Endothelial cell of umbilical vein (primary cell): ENCODE measurements at regions not wholly inside any gene's neighbourhood (a gene's known extent, or its start where the extent isn't known, plus 50 kb on each side); places are given as distances from the start of the nearest gene placed in this dataset.

ENCODE experiments used
- BruUV-seq: library from RNA; stranded (reverse); fragments of 400-500 nt; replicated peaks from 2 replicates; lab custom pipeline; 2021; lab: Mats Ljungman, UMichigan
- CTCF ChIA-PET: fragments of 300-600, 350-600 bp; sonication (Branson Sonifier 250); formaldehyde crosslinking; loops from one replicate; lab custom pipeline; 2021; ENCODE audit warnings: antibody characterized with exemption, inconsistent platforms; lab: Charles Lee
- POLR2A ChIA-PET: fragments of 300-600, 350-600 bp; sonication (Branson Sonifier 250); formaldehyde crosslinking; loops from one replicate; lab custom pipeline; 2021; ENCODE audit warnings: antibody characterized with exemption, inconsistent platforms; lab: Charles Lee
- DNase-seq: peaks from one replicate; pipeline ENCODE4 v3.0.0-alpha.2; 2011; ENCODE audit warnings: low read depth, low spot score
- FAIRE-seq: peaks from 2 replicates; lab custom pipeline; 2011; peaks lifted over from hg19 to GRCh38; lab: Jason Lieb, UNC
- H2AFZ ChIP-seq: 2 replicates; pipeline ENCODE4 v1.6.0; 2012; ENCODE audit warnings: low read depth, low read length, control low read depth, inconsistent platforms
- H3K27ac ChIP-seq: 2 replicates; pipeline ENCODE4 v1.5.1; 2011; ENCODE audit warnings: low read depth, mild to moderate bottlenecking, control low read depth, low read length, moderate library complexity; ENCODE audit not compliant: insufficient read depth
- H3K27me3 ChIP-seq, 2 experiments: 2 replicates each; pipeline versions ENCODE4 v1.6.0 to v1.6.1; 2011; ENCODE audit warnings: low read length in 2 of 2, mixed read lengths in 1 of 2; ENCODE audit not compliant: control insufficient read depth in 2 of 2, insufficient read depth in 2 of 2
- H3K36me3 ChIP-seq, 2 experiments: 2 replicates in 1 of 2; 3 replicates in 1 of 2; pipeline ENCODE4 v1.5.1; 2011; ENCODE audit warnings: low read length in 2 of 2, mild to moderate bottlenecking in 1 of 2, moderate library complexity in 1 of 2; ENCODE audit not compliant: control insufficient read depth in 2 of 2, insufficient read depth in 2 of 2; ENCODE audit errors: extremely low read depth in 1 of 2
- H3K4me1 ChIP-seq: 3 replicates; pipeline ENCODE4 v1.5.1; 2011; ENCODE audit warnings: mild to moderate bottlenecking, low read length; ENCODE audit not compliant: control insufficient read depth, insufficient read depth; ENCODE audit errors: extremely low read depth
- H3K4me2 ChIP-seq: 2 replicates; pipeline ENCODE4 v1.6.1; 2011; ENCODE audit warnings: low read length, control low read depth, mixed read lengths; ENCODE audit not compliant: insufficient read depth
- H3K4me3 ChIP-seq, 3 experiments: fragments of 200-600 bp in 1 of 3; sonication (generic), shearing (Covaris generic) in 1 of 3; replicated peaks in 1 of 3; 2 replicates each; pipeline ENCODE4 v1.5.1; 2011 to 2016; ENCODE audit warnings: control low read depth in 3 of 3, low read length in 3 of 3, mild to moderate bottlenecking in 2 of 3, inconsistent platforms in 1 of 3, low read depth in 1 of 3, moderate library complexity in 1 of 3; ENCODE audit not compliant: insufficient read depth in 1 of 3
- H3K79me2 ChIP-seq: 2 replicates; pipeline ENCODE4 v1.6.0; 2012; ENCODE audit warnings: low read length, inconsistent platforms; ENCODE audit not compliant: control insufficient read depth, insufficient read depth
- H3K9ac ChIP-seq: replicated peaks from 2 replicates; pipeline ENCODE3; 2011; ENCODE audit warnings: low read length, control low read depth; ENCODE audit not compliant: insufficient read depth; ENCODE audit errors: extremely low read depth
- H3K9me1 ChIP-seq: replicated peaks from 3 replicates; pipeline ENCODE4 v1.6.0; 2011; ENCODE audit warnings: mild to moderate bottlenecking, low read length; ENCODE audit not compliant: control insufficient read depth, insufficient read depth; ENCODE audit errors: extremely low read depth
- H3K9me3 ChIP-seq: replicated peaks from 2 replicates; pipeline ENCODE4 v1.5.1; 2012; ENCODE audit warnings: low read length, inconsistent platforms; ENCODE audit not compliant: control insufficient read depth, insufficient read depth
- H4K20me1 ChIP-seq: replicated peaks from 2 replicates; pipeline ENCODE3; 2011; ENCODE audit warnings: mild to moderate bottlenecking, low read length; ENCODE audit not compliant: control insufficient read depth, insufficient read depth; ENCODE audit errors: extremely low read depth
- EZH2 ChIP-seq: IDR thresholded peaks from 2 replicates; pipeline ENCODE4 v1.6.1; 2012; ENCODE audit warnings: borderline replicate concordance, low read depth, mild to moderate bottlenecking, moderate library complexity, low read length, inconsistent platforms; ENCODE audit not compliant: severe bottlenecking
- GATA2 ChIP-seq: IDR thresholded peaks from 2 replicates; pipeline ENCODE4 v1.7.0; 2011; ENCODE audit warnings: low read depth, mild to moderate bottlenecking, moderate library complexity, mixed read lengths, low read length; ENCODE audit not compliant: insufficient read length, insufficient read depth
- POLR2A ChIP-seq: IDR thresholded peaks from 2 replicates; pipeline ENCODE4 v1.6.1; 2012; ENCODE audit warnings: low read depth, mild to moderate bottlenecking, control low read depth, low read length
- POLR2AphosphoS5 ChIP-seq: IDR thresholded peaks from 2 replicates; pipeline ENCODE4 v1.6.1; 2012; ENCODE audit warnings: low read depth, mild to moderate bottlenecking, control low read depth, low read length, moderate library complexity; ENCODE audit not compliant: insufficient read depth
- dilution Hi-C: fragments of 300-500 bp; cut with MboI; formaldehyde crosslinking; loops from one replicate; pipeline ENCODE4 v1.15.0; 2019; ENCODE audit warnings: low sequenced_read_pairs; ENCODE audit not compliant: extremely low pct_ligation_motif_present
- intact Hi-C: fragments of 100-400 bp; cut with micrococcal nuclease; formaldehyde crosslinking; loops from one replicate; pipeline ENCODE4 v1.10.0; 2022
- TF ChIP-seq, protein P1 (sequence below), 2 donors: IDR thresholded peaks; 1 replicate in 1 of 2; 2 replicates in 1 of 2; pipeline ENCODE4 v1.5.1; 2011; ENCODE audit warnings: low read length in 2 of 2, mild to moderate bottlenecking in 2 of 2, moderate library complexity in 2 of 2, control low read depth in 1 of 2, inconsistent platforms in 1 of 2, low read depth in 1 of 2; ENCODE audit not compliant: insufficient read depth in 1 of 2; ENCODE audit errors: extremely low read depth in 1 of 2

DNA sequence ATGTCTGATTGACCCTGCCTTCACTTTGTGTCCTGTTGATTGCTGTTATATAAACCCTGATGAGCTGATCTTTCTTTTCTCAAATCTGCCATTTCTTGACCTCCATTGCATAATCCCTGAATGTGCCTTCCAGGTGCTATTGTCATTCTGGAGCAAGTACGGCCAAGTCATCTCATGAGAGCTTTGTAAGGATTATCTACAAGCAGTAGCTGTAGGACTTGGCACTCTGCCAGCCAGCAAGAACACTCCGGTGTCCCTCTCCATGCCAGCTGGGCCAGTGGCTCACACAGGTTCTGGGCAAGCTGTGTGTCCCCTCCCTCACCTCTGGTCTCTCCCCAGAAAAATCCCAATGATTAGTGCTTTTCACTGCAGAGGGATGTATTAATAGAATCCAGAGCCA is 348.1 kb downstream of the FOXO1 start:
- ChIA-PET POLR2A (no interaction called here), CTCF (no interaction called here)
- Histone ChIP-seq H3K9me1 (no peaks in the 10 kb centered on the region), H3K4me2 (no peak overlapping the region), H3K27ac (no peak overlapping the region), H2AFZ (no peak overlapping the region), H3K79me2 (no peaks in the 10 kb centered on the region), H3K9me3 (no peaks in the 10 kb centered on the region), H3K4me1 (peaks cover 16% of the 10 kb centered on the region), H3K27me3 (no peaks in the 10 kb centered on the region), H3K36me3 (no peaks in the 10 kb centered on the region), H3K9ac (no peak overlapping the region), H4K20me1 (no peaks in the 10 kb centered on the region), H3K4me3 (no peak overlapping the region)
- dilution Hi-C loops: no loop called here
- no peak for TF ChIP-seq EZH2
- TF ChIP-seq, protein P1, sequence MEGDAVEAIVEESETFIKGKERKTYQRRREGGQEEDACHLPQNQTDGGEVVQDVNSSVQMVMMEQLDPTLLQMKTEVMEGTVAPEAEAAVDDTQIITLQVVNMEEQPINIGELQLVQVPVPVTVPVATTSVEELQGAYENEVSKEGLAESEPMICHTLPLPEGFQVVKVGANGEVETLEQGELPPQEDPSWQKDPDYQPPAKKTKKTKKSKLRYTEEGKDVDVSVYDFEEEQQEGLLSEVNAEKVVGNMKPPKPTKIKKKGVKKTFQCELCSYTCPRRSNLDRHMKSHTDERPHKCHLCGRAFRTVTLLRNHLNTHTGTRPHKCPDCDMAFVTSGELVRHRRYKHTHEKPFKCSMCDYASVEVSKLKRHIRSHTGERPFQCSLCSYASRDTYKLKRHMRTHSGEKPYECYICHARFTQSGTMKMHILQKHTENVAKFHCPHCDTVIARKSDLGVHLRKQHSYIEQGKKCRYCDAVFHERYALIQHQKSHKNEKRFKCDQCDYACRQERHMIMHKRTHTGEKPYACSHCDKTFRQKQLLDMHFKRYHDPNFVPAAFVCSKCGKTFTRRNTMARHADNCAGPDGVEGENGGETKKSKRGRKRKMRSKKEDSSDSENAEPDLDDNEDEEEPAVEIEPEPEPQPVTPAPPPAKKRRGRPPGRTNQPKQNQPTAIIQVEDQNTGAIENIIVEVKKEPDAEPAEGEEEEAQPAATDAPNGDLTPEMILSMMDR (IDR thresholded peaks at IDR 0.05; ENCODE audit: extremely low read depth in 1 of 2, insufficient read depth in 1 of 2, low read depth in 1 of 2, low read length in 2 of 2): no peak
- no peak for TF ChIP-seq POLR2AphosphoS5
- no peak for TF ChIP-seq GATA2
- TF ChIP-seq POLR2A: no peak
- FAIRE-seq: no peak
- intact Hi-C loops: loop anchor here (2.0 to 10.0 kb wide), 2 partner anchors 204 to 294 kb away; no protein-coding TSS in a partner anchor
- peak; percentile 55 for DNase-seq
- BruUV-seq: no TSS peak
